GM10248 (cell line): ENCODE measurements at regions not wholly inside any gene's neighbourhood (a gene's known extent, or its start where the extent isn't known, plus 50 kb on each side); places are given as distances from the start of the nearest gene placed in this dataset.

ENCODE experiments used
- CTCF ChIA-PET: fragments of 300-600 bp; sonication (Branson Sonifier 250); formaldehyde crosslinking; extraction: SDS; loops from one replicate; lab custom pipeline; 2021; ENCODE audit warnings: antibody characterized with exemption; lab: Yijun Ruan, JAX
- POLR2A ChIA-PET: fragments of 350-650 bp; sonication (Branson Sonifier 250); formaldehyde crosslinking; extraction: SDS; loops from one replicate; lab custom pipeline; 2020; ENCODE audit warnings: antibody characterized with exemption; lab: Yijun Ruan, JAX
- DNase-seq: peaks from one replicate; pipeline ENCODE4 v3.0.0; 2012; ENCODE audit errors: extremely low spot score
- CTCF ChIP-seq: IDR thresholded peaks from 2 replicates; pipeline ENCODE4 v1.5.1; 2012; ENCODE audit warnings: mild to moderate bottlenecking, low read depth; ENCODE audit errors: extremely low read depth, missing control alignments, control extremely low read depth

- CTCF ChIA-PET: no interaction called here
- DNase-seq: peak; percentile 47
These were observed 238.9 kb downstream of the ERMARD start for GRCh38 chr6:169990095-169991030.

GRCh38 chr6:169989594-169989993 is 238.2 kb downstream of the ERMARD start:
- no peak for TF ChIP-seq CTCF
- POLR2A ChIA-PET: no interaction called here
- DNase-seq: no peak
- CTCF ChIA-PET: no interaction called here

More at GRCh38 chr6:169990095-169991030, 238.9 kb downstream of the ERMARD start:
- POLR2A ChIA-PET: no interaction called here
- no peak for TF ChIP-seq CTCF

GRCh38 chr6:169988769-169989550 is 237.5 kb downstream of the ERMARD start:
- ChIA-PET CTCF (no interaction called here), POLR2A (no interaction called here)
- TF ChIP-seq CTCF: no peak
- no peak for DNase-seq

GRCh38 chr6:169986848-169987498 is 235.6 kb downstream of the ERMARD start:
- TF ChIP-seq CTCF: no peak
- no peak for DNase-seq
- POLR2A ChIA-PET: no interaction called here
- CTCF ChIA-PET: no interaction called here

GRCh38 chr6:169986171-169986847 is 234.9 kb downstream of the ERMARD start:
- no peak for DNase-seq
- no peak for TF ChIP-seq CTCF
- ChIA-PET CTCF (no interaction called here), POLR2A (no interaction called here)
